Epithelial cell of proximal tubule (primary cell): ENCODE measurements at regions not wholly inside any gene's neighbourhood (a gene's known extent, or its start where the extent isn't known, plus 50 kb on each side); places are given as distances from the start of the nearest gene placed in this dataset.

ENCODE experiments used
- DNase-seq: peaks from one replicate; pipeline ENCODE4 v3.0.0-alpha.2; 2011; ENCODE audit warnings: low read depth
- H3K4me3 ChIP-seq: 2 replicates; pipeline ENCODE4 v1.5.1; 2011; ENCODE audit warnings: low read depth, mild to moderate bottlenecking, low read length
- CTCF ChIP-seq: conservative IDR thresholded peaks from 2 replicates; pipeline ENCODE4 v1.5.1; 2012; ENCODE audit warnings: low read depth, mild to moderate bottlenecking, low read length

- TF ChIP-seq CTCF: no peak
- H3K4me3 ChIP-seq: no peak overlapping the region
- DNase-seq: no peak
These were observed 337.4 kb upstream of the RGS6 start for GRCh38 chr14:71594821-71595220.

GRCh38 chr14:71595441-71595840 is 336.8 kb upstream of the RGS6 start:
- no peak overlapping the region for H3K4me3 ChIP-seq
- no peak for TF ChIP-seq CTCF
- DNase-seq: no peak

GRCh38 chr14:71597287-71597920 is 334.8 kb upstream of the RGS6 start:
- no peak for TF ChIP-seq CTCF
- H3K4me3 ChIP-seq: no peak overlapping the region
- no peak for DNase-seq

- H3K4me3 ChIP-seq: no peak overlapping the region
- TF ChIP-seq CTCF: no peak
- DNase-seq: no peak
These were observed 334.1 kb upstream of the RGS6 start for GRCh38 chr14:71597955-71598660.

- no peak for DNase-seq
- H3K4me3 ChIP-seq: no peak overlapping the region
- TF ChIP-seq CTCF: no peak
These were observed 331.9 kb upstream of the RGS6 start for GRCh38 chr14:71600309-71600708.

GRCh38 chr14:71602524-71602923 is 329.7 kb upstream of the RGS6 start:
- no peak for TF ChIP-seq CTCF
- no peak overlapping the region for H3K4me3 ChIP-seq
- no peak for DNase-seq

- no peak for TF ChIP-seq CTCF
- no peak for DNase-seq
- no peak overlapping the region for H3K4me3 ChIP-seq
These were observed 328.0 kb upstream of the RGS6 start for GRCh38 chr14:71604231-71604630.
